ENCODE measurements at regions not wholly inside any gene's neighbourhood (a gene's known extent, or its start where the extent isn't known, plus 50 kb on each side); places are given as distances from the start of the nearest gene placed in this dataset.
"Not testable (repeated sequence)": the region's sequence is repeated elsewhere in the genome, so short reads cannot be mapped to it uniquely, and the experiment has no call there.

- DNase-seq: no peak
These were observed 458.6 kb upstream of the ATXN8OS start for GRCh38 chr13:69649063-69649392.

GRCh38 chr13:69648340-69649062, 459.1 kb upstream of the ATXN8OS start:
- DNase-seq: no peak

GRCh38 chr13:69644447-69644846, 463.2 kb upstream of the ATXN8OS start:
- DNase-seq: no peak

GRCh38 chr13:69641773-69642172, 465.9 kb upstream of the ATXN8OS start:
- no peak for DNase-seq

- DNase-seq: no peak
These were observed 474.6 kb upstream of the ATXN8OS start for GRCh38 chr13:69633044-69633443.

GRCh38 chr13:69623973-69624372, 483.7 kb upstream of the ATXN8OS start:
- no peak for DNase-seq

- DNase-seq: no peak
These were observed 488.0 kb upstream of the ATXN8OS start for GRCh38 chr13:69619651-69620050.

- DNase-seq: no peak
These were observed 488.8 kb upstream of the ATXN8OS start for GRCh38 chr13:69618838-69619237.

- no peak for DNase-seq
These were observed 489.2 kb upstream of the ATXN8OS start for GRCh38 chr13:69618393-69618792.

GRCh38 chr13:69617587-69617986, 490.0 kb upstream of the ATXN8OS start:
- no peak for DNase-seq

GRCh38 chr13:69616396-69616795, 491.2 kb upstream of the ATXN8OS start:
- no peak for DNase-seq

- not testable (repeated sequence) for DNase-seq
These were observed 492.6 kb upstream of the ATXN8OS start for GRCh38 chr13:69615055-69615454.

GRCh38 chr13:69604698-69605097, 502.9 kb upstream of the ATXN8OS start:
- no peak for DNase-seq

- no peak for DNase-seq
These were observed 504.3 kb upstream of the ATXN8OS start for GRCh38 chr13:69603144-69603853.

GRCh38 chr13:69601661-69602060, 506.0 kb upstream of the ATXN8OS start:
- no peak for DNase-seq

- no peak for DNase-seq
These were observed 506.8 kb upstream of the ATXN8OS start for GRCh38 chr13:69600811-69601210.

- no peak for DNase-seq
These were observed 510.5 kb upstream of the ATXN8OS start for GRCh38 chr13:69597088-69597487.

- no peak for DNase-seq
These were observed 512.4 kb upstream of the ATXN8OS start for GRCh38 chr13:69595181-69595580.

- DNase-seq: no peak
These were observed 516.2 kb upstream of the ATXN8OS start for GRCh38 chr13:69591437-69591836.

GRCh38 chr13:69589531-69590235, 517.9 kb upstream of the ATXN8OS start:
- DNase-seq: no peak

- no peak for DNase-seq
These were observed 522.0 kb upstream of the ATXN8OS start for GRCh38 chr13:69585656-69586055.

GRCh38 chr13:69580255-69580654, 527.4 kb upstream of the ATXN8OS start:
- DNase-seq: no peak

- DNase-seq: no peak
These were observed 528.3 kb upstream of the ATXN8OS start for GRCh38 chr13:69579351-69579750.

Data from NCI-H2029 (cell line).